Neural cell (in vitro differentiated cells): ENCODE measurements at regions not wholly inside any gene's neighbourhood (a gene's known extent, or its start where the extent isn't known, plus 50 kb on each side); places are given as distances from the start of the nearest gene placed in this dataset.

ENCODE experiments used
- CTCF ChIP-seq: fragments of 450-650 bp; IDR thresholded peaks from 2 replicates; pipeline ENCODE4 v1.5.1; 2014; ENCODE audit warnings: antibody characterized with exemption, mild to moderate bottlenecking, moderate library complexity; ENCODE audit not compliant: poor library complexity, severe bottlenecking
- EZH2 ChIP-seq: fragments of 200-600, 300-800 bp; shearing (Covaris generic), sonication (generic); IDR thresholded peaks from 2 replicates; pipeline ENCODE4 v1.6.1; 2014; ENCODE audit warnings: antibody characterized with exemption, low read length, borderline replicate concordance, mild to moderate bottlenecking; ENCODE audit not compliant: insufficient read depth, poor library complexity, severe bottlenecking
- POLR2AphosphoS5 ChIP-seq: IDR thresholded peaks from 2 replicates; pipeline ENCODE4 v1.6.1; 2012
- SMC3 ChIP-seq: fragments of 450-650 bp; conservative IDR thresholded peaks from 2 replicates; pipeline ENCODE4 v1.6.1; 2014; ENCODE audit warnings: antibody characterized with exemption, mild to moderate bottlenecking, moderate library complexity; ENCODE audit not compliant: poor library complexity

- TF ChIP-seq EZH2 = no peak
- no peak for TF ChIP-seq CTCF
- no peak for TF ChIP-seq POLR2AphosphoS5
- TF ChIP-seq SMC3 = no peak
Measured at GRCh38 chr15:53397041-53397616, 362.3 kb downstream of the WDR72 start.
